ENCODE measurements at regions not wholly inside any gene's neighbourhood (a gene's known extent, or its start where the extent isn't known, plus 50 kb on each side); places are given as distances from the start of the nearest gene placed in this dataset.
"Not testable (repeated sequence)": the region's sequence is repeated elsewhere in the genome, so short reads cannot be mapped to it uniquely, and the experiment has no call there.

GRCh38 chr13:89393758-89394304, 1722.7 kb downstream of the SLITRK5 start:
- no peak overlapping the region for H3K27ac ChIP-seq
- no peaks in the 10 kb centered on the region for H3K27me3 ChIP-seq
- H3K4me3 ChIP-seq = no peak overlapping the region
- no peak for DNase-seq (ENCODE audit: low spot score)
- TF ChIP-seq CTCF (IDR thresholded peaks at IDR 0.05) = no peak
- peaks cover 0 to 9% of the 10 kb centered on the region in 2 donors for H3K9me3 ChIP-seq
- H3K4me1 ChIP-seq = no peaks in the 10 kb centered on the region
- no peaks in the 10 kb centered on the region for H3K36me3 ChIP-seq

- TF ChIP-seq CTCF (IDR thresholded peaks at IDR 0.05) = no peak
- H3K27ac ChIP-seq = no peak overlapping the region
- no peak overlapping the region for H3K4me3 ChIP-seq
- no peak for DNase-seq (ENCODE audit: low spot score)
- no peaks in the 10 kb centered on the region for H3K27me3 ChIP-seq
- H3K9me3 ChIP-seq = peaks cover 0 to 9% of the 10 kb centered on the region in 2 donors
- H3K4me1 ChIP-seq = no peaks in the 10 kb centered on the region
- no peaks in the 10 kb centered on the region for H3K36me3 ChIP-seq
These were observed 1730.1 kb downstream of the SLITRK5 start for GRCh38 chr13:89401264-89401675.

- Histone ChIP-seq H3K9me3 (peaks cover 0 to 7% of the 10 kb centered on the region in 2 donors), H3K36me3 (no peaks in the 10 kb centered on the region), H3K27ac (no peak overlapping the region), H3K27me3 (no peaks in the 10 kb centered on the region), H3K4me3 (no peak overlapping the region), H3K4me1 (no peaks in the 10 kb centered on the region)
- DNase-seq (ENCODE audit: low spot score) = no peak
- no peak for TF ChIP-seq CTCF (IDR thresholded peaks at IDR 0.05)
These were observed 1731.0 kb downstream of the SLITRK5 start for GRCh38 chr13:89402211-89402610.

GRCh38 chr13:89406096-89406495, 1734.9 kb downstream of the SLITRK5 start:
- not testable (repeated sequence) for H3K27me3 ChIP-seq; H3K4me3 ChIP-seq; H3K4me1 ChIP-seq; H3K36me3 ChIP-seq; H3K27ac ChIP-seq; H3K9me3 ChIP-seq; DNase-seq (ENCODE audit: low spot score)

- no peak for DNase-seq (ENCODE audit: low spot score)
- Histone ChIP-seq H3K27ac (no peak overlapping the region), H3K9me3 (no peaks in the 10 kb centered on the region), H3K36me3 (no peaks in the 10 kb centered on the region), H3K4me3 (no peak overlapping the region), H3K4me1 (no peaks in the 10 kb centered on the region), H3K27me3 (no peaks in the 10 kb centered on the region)
- no peak for TF ChIP-seq CTCF (IDR thresholded peaks at IDR 0.05)
These were observed 1736.2 kb downstream of the SLITRK5 start for GRCh38 chr13:89407357-89407756.

GRCh38 chr13:89432997-89433396, 1761.8 kb downstream of the SLITRK5 start:
- TF ChIP-seq CTCF (IDR thresholded peaks at IDR 0.05) = no peak
- Histone ChIP-seq H3K36me3 (no peaks in the 10 kb centered on the region), H3K27ac (no peak overlapping the region), H3K27me3 (no peaks in the 10 kb centered on the region), H3K4me1 (no peaks in the 10 kb centered on the region), H3K4me3 (no peak overlapping the region), H3K9me3 (no peaks in the 10 kb centered on the region)
- DNase-seq (ENCODE audit: low spot score) = no peak

GRCh38 chr13:89434624-89435023, 1763.5 kb downstream of the SLITRK5 start:
- not testable (repeated sequence) for H3K27ac ChIP-seq; H3K4me1 ChIP-seq; H3K9me3 ChIP-seq; H3K4me3 ChIP-seq; H3K36me3 ChIP-seq; DNase-seq (ENCODE audit: low spot score); H3K27me3 ChIP-seq

Measured in right atrium auricular region (tissue), 2 donors.